DND-41 (cell line): ENCODE measurements at regions not wholly inside any gene's neighbourhood (a gene's known extent, or its start where the extent isn't known, plus 50 kb on each side); places are given as distances from the start of the nearest gene placed in this dataset.

Experiments used
- ATAC-seq: fragments of 200-7000 bp; cut with Tn5 transposase; 3 replicates; pipeline ENCODE4 v1.9.1; 2021; ENCODE audit warnings: low read depth; ENCODE audit not compliant: insufficient read depth
- DNase-seq: peaks from one replicate; pipeline ENCODE4 v3.0.0-alpha.2; 2020
- H2AFZ ChIP-seq: 2 replicates; pipeline ENCODE4 v1.6.0; 2012; ENCODE audit warnings: low read depth, low read length
- H3K27ac ChIP-seq: 2 replicates; pipeline ENCODE4 v1.5.1; 2012; ENCODE audit warnings: low read length, inconsistent platforms
- H3K27me3 ChIP-seq: fragments of 200-600 bp; sonication (generic); 2 replicates; pipeline ENCODE4 v1.6.0; 2012; ENCODE audit warnings: low read length, mild to moderate bottlenecking, inconsistent platforms; ENCODE audit not compliant: insufficient read depth, poor library complexity
- H3K36me3 ChIP-seq: 2 replicates; pipeline ENCODE4 v1.5.1; 2012; ENCODE audit warnings: low read length, inconsistent platforms; ENCODE audit not compliant: insufficient read depth
- H3K4me1 ChIP-seq: 2 replicates; pipeline ENCODE4 v1.5.1; 2012; ENCODE audit warnings: mild to moderate bottlenecking, low read length; ENCODE audit not compliant: insufficient read depth
- H3K4me2 ChIP-seq: 2 replicates; pipeline ENCODE4 v1.6.0; 2012; ENCODE audit warnings: mild to moderate bottlenecking, moderate library complexity, low read length, inconsistent platforms; ENCODE audit not compliant: insufficient read depth
- H3K4me3 ChIP-seq, 2 experiments: fragments of 200-600 bp in 1 of 2; shearing (Covaris generic) in 1 of 2; 2 replicates each; pipeline ENCODE4 v1.5.1; 2012 to 2016; ENCODE audit warnings: inconsistent platforms in 2 of 2, low read length in 2 of 2, mild to moderate bottlenecking in 2 of 2, low read depth in 1 of 2, moderate library complexity in 1 of 2
- H3K79me2 ChIP-seq: 2 replicates; pipeline ENCODE4 v1.6.0; 2012; ENCODE audit warnings: low read length, inconsistent platforms; ENCODE audit not compliant: insufficient read depth
- H3K9ac ChIP-seq: 2 replicates; pipeline ENCODE4 v1.6.0; 2012; ENCODE audit warnings: low read depth, mild to moderate bottlenecking, inconsistent platforms, low read length, moderate library complexity
- H3K9me3 ChIP-seq: 2 replicates; pipeline ENCODE4 v1.5.1; 2012; ENCODE audit warnings: low read length, moderate library complexity, mild to moderate bottlenecking, inconsistent platforms; ENCODE audit not compliant: insufficient read depth, severe bottlenecking
- H4K20me1 ChIP-seq: 2 replicates; pipeline ENCODE4 v1.6.0; 2012; ENCODE audit warnings: low read length; ENCODE audit not compliant: insufficient read depth
- CTCF ChIP-seq: IDR thresholded peaks from 2 replicates; pipeline ENCODE4 v1.5.1; 2012; ENCODE audit warnings: borderline replicate concordance, low read length, moderate library complexity, mild to moderate bottlenecking; ENCODE audit not compliant: poor library complexity, severe bottlenecking; ENCODE audit errors: extremely low read depth
- EZH2 ChIP-seq: IDR thresholded peaks from 3 replicates; pipeline ENCODE4 v1.6.1; 2012; ENCODE audit warnings: borderline replicate concordance, low read depth, mild to moderate bottlenecking, moderate library complexity, low read length, inconsistent platforms; ENCODE audit not compliant: severe bottlenecking

DNA sequence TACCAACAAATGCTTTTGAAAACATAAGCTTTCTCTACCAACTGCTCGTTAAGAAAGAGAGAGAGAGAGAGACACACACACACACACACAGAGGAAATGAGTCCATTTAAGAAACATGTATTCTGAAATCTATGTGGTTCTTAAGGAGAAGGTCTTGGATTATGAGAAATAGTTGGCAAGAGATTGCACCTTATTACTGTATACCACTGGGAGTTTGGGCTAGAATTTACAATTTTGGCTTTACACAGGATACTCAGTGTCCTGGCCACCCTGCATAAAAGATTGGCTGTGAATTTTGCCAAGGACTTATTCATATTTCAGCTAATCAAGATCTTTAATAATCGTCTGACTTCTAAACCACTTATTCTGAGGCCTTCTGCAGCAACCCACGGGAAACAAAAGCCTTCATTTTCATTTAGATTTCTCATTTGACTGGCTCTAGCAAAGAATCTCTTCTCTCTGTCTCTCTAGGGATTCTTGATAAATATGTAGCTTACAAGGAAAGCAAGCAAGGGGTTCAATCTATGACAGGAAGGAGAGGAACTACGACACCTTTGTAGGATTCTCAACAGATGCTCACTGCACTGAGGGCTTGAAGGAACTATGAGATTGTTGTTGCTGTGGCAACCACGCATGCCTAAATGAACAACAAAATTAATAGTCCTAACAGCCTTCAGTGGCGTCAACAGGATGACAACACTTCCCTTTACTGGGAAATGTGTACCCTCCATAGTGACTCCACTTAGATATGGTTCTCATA is 75.3 kb upstream of the GNAO1 start:
- Histone ChIP-seq H3K27ac (no peak overlapping the region), H3K9ac (no peak overlapping the region), H3K79me2 (no peaks in the 10 kb centered on the region), H3K4me2 (no peak overlapping the region), H3K4me1 (no peaks in the 10 kb centered on the region), H3K36me3 (no peaks in the 10 kb centered on the region), H3K4me3 (no peak overlapping the region), H2AFZ (no peak overlapping the region), H3K27me3 (peaks cover 13% of the 10 kb centered on the region), H3K9me3 (no peaks in the 10 kb centered on the region), H4K20me1 (no peaks in the 10 kb centered on the region)
- TF ChIP-seq EZH2: no peak
- no peak for TF ChIP-seq CTCF
- DNase-seq (no peak), ATAC-seq (no peak)

GRCh38 chr16:56113223-56113622 is 78.1 kb upstream of the GNAO1 start:
- ATAC-seq (no peak), DNase-seq (no peak)
- Histone ChIP-seq H2AFZ (no peak overlapping the region), H3K36me3 (no peaks in the 10 kb centered on the region), H4K20me1 (no peaks in the 10 kb centered on the region), H3K4me3 (no peak overlapping the region), H3K9me3 (no peaks in the 10 kb centered on the region), H3K27me3 (peaks cover 18% of the 10 kb centered on the region), H3K79me2 (no peaks in the 10 kb centered on the region), H3K27ac (no peak overlapping the region), H3K9ac (no peak overlapping the region), H3K4me2 (no peak overlapping the region), H3K4me1 (no peaks in the 10 kb centered on the region)
- TF ChIP-seq CTCF: no peak
- no peak for TF ChIP-seq EZH2

- Histone ChIP-seq H3K9ac (no peak overlapping the region), H3K4me2 (no peak overlapping the region), H2AFZ (no peak overlapping the region), H3K9me3 (no peaks in the 10 kb centered on the region), H4K20me1 (no peaks in the 10 kb centered on the region), H3K4me3 (no peak overlapping the region), H3K36me3 (no peaks in the 10 kb centered on the region), H3K27me3 (peaks cover 18% of the 10 kb centered on the region), H3K79me2 (no peaks in the 10 kb centered on the region), H3K27ac (no peak overlapping the region), H3K4me1 (no peaks in the 10 kb centered on the region)
- DNase-seq (no peak), ATAC-seq (no peak)
- no peak for TF ChIP-seq CTCF
- TF ChIP-seq EZH2: no peak
Measured at GRCh38 chr16:56111100-56111499, 80.2 kb upstream of the GNAO1 start.
